HG03520 (cell line): ENCODE measurements at regions not wholly inside any gene's neighbourhood (a gene's known extent, or its start where the extent isn't known, plus 50 kb on each side); places are given as distances from the start of the nearest gene placed in this dataset.

Experiments
- ATAC-seq: cut with Tn5 transposase; IDR thresholded peaks from one replicate; pipeline ENCODE4 v1.9.1; 2021; ENCODE audit warnings: mild to moderate bottlenecking, moderate library complexity; ENCODE audit not compliant: unreplicated experiment

DNA sequence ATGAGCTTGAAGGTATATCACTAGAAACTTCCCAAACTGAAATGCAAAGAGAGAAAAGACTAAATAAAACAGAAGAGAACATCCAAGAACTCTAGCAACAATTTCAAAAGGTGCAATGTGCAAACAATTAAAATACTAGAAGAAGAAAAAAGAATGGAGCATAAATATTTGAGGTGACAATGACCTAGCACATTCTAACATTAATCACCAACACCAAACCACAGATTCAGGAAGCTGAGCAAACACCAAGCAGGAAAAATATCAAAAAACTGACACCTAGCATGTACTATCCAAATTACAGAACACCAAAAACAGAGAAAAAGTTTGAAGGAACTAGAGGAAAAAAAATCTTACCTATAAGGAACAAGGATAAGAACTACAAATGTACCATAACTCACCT, 460.8 kb downstream of the IRS1 start:
- no peak for ATAC-seq

- ATAC-seq: no peak
Observed at GRCh38 chr2:226337941-226338600, 461.5 kb downstream of the IRS1 start.

DNA sequence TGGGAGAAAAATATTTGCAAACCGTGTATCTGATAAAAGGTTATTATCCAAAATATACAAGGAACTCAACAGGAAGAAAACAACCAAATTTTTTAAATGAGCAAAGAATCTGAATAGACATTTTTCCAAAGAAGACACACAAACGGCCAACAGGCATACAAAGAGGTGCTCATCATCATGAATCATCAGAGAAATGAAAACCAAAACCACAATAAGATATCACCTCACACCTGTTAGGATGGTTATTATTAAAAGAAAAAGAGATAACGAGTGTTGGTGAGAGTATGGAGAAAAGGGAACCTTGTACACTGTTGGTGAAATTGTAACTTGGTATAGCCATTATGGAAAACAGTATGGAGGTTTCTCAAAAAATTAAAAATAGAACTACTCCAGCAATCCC, 463.3 kb downstream of the IRS1 start:
- no peak for ATAC-seq

DNA sequence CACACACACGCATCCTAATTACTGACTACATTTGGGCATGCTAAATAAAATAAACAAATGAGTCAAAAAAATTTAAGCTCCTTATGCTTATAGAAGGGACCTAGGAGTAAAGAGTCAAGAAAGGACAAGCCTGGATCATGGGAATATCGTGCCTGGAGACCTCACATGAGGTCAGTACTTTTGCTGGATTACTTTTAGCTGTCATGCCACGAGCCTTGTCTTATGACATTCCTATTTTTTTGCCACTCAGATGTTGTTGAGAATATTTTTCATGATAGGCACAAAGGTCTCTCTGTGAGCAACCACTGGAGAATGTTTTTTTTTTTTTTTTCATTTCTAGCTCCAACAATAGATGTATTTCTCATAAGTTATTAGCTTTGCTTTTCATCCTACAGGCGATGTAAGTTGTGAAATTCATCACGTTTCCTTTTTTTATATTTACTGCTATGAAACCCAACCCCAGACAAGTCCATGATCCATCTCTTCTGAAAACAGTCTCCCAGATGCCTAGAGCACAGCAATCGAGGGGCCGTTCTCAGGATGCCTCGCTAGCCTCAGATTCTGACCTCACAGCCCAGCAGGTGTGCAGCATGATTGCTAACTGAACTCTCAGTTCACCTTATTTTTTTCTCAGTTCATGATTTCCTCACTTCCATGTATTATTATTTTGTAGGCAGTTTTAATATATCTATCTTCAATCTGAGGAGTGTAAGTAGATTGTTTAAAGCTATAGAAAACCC, 464.5 kb downstream of the IRS1 start:
- ATAC-seq: no peak

- no peak for ATAC-seq
Observed at GRCh38 chr2:226333388-226333787, 466.2 kb downstream of the IRS1 start.

- ATAC-seq: no peak
Observed at GRCh38 chr2:226330206-226330605, 469.4 kb downstream of the IRS1 start.

DNA sequence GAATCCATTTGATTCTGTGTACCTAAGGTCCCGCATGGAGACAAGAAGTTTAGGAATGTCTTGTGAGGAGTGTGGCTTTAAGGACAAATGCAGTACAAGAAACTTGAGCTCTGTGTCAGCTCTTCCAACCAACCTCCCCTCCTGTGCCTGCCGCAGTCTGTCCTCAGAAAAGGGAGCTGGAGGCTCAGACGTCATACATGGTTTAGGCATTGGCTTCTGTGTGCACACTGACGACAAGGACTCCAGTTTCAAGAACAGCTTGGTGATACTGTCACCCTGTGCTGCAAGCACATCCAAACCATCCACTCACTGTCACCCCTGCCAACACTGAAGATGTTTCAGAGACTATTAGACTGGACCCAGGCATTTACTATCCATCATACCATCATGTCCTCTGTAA, 470.4 kb downstream of the IRS1 start:
- no peak for ATAC-seq

DNA sequence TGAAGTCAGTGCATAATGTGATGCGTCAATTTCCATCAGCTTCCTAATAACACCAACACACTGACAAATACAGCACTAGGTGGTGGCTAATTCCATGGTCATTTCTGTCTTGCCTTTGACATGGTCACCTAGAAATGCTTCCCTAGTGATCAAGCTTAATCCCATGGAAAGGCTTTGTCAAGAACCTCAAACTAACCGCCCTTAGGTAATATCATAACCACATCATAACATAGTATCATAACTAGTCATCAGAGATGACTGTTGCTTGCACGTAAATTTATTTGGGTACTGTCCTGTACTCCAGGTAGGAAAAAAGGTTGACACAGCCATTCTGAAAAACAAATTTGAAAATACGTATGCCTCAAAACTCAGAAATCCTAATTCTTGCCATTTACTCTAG, 471.8 kb downstream of the IRS1 start:
- no peak for ATAC-seq

DNA sequence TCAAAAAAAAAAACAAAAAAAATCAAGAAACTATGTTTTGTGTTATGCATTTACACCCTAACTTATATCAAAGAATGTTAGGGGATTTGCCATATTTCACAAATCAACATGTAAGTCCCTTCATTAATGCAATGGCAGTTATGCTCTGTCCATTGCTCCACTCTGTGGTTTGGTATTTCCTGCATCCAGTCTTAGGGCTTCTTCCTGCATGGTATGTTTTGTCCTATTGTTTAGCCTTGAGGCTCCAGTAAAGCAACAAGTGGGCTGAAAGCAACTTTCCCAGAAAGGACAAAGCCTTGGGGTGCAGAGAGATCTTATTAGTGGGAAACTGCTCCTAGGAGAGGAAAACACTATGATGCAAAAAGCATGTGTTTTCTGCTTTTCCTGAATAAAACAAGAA, 474.1 kb downstream of the IRS1 start:
- no peak for ATAC-seq

DNA sequence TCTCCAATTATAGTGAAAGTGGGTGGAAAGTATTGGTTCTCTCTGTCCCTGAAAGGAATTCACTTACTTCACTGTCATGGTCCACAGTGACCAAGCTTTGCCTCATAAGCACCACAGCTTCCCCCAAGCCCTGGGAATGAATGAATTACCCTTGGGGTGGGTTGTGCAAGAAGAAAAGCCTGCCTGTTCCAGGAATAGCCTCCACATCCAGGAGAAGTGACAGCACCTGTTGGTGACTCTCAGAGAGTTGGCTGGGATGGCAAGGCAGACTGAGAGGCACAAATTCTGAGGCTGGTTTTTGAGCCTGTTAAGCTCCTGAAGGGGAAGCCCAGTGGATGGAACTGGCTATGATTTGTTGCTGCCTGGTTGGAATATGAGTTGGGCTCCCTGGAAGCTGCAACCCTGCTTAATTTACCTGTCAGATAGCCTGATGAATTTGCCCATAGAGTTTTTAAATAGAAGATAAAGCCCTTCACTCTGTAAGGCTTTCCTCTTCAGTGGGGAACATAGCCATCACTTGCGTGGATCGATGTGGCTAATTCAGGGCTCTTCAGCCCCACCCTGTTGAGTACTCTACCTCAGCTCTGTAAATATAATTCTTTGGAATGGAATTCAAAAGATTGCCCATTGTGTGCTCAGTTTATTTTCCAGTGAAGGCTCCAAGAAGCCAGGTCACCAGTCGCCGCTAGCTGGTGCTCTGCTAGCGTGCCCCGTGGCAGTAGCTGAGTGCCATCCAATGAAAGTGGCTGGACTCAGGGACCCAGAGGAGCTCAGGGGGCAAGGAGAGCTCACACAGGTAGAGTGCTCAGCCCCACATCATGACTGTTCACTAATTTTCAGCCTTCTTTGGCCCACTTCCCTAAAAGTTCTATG, 479.3 kb downstream of the IRS1 start:
- no peak for ATAC-seq

- no peak for ATAC-seq
Observed at GRCh38 chr2:226317970-226318369, 481.6 kb downstream of the IRS1 start.

- ATAC-seq: no peak
Observed at GRCh38 chr2:226313060-226313459, 486.6 kb downstream of the IRS1 start.

DNA sequence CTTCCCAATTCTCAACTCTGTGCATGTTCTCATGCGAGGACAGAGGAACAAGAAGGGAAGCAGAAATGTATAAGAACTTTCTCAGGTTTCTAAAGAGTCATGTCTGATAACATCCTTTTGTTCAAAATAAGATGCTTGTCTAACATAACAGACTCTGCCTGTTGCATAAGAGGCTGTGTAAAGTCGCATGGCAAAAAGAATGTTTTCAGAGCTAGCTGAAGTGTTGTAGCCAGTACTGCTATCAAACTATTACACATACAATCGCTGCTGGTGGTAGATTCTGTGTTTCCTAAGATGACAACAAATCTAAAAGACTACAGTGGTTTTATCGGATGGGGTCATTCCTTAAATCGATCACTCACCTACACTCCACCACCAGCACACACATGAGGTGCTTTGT, 487.5 kb downstream of the IRS1 start:
- no peak for ATAC-seq

DNA sequence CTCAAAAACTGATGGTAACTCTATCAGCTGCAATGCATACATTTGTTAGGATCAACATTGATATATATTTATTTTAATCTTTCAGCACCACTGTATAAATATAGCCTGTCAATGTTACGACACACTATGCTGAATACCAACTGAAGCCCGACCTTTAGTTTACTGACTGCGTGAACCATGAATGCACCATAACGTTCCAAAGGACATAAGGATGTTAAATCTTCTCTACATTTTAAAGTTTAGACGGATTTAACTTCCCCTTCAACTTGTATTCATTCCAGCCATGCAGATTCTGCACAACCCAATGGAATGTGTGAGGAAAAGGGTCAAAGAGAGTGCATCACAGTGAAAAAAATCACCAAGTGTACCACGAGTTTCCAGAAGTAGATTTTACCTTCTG, 489.5 kb downstream of the IRS1 start:
- no peak for ATAC-seq

- no peak for ATAC-seq
Observed at GRCh38 chr2:226308986-226309385, 490.6 kb downstream of the IRS1 start.

DNA sequence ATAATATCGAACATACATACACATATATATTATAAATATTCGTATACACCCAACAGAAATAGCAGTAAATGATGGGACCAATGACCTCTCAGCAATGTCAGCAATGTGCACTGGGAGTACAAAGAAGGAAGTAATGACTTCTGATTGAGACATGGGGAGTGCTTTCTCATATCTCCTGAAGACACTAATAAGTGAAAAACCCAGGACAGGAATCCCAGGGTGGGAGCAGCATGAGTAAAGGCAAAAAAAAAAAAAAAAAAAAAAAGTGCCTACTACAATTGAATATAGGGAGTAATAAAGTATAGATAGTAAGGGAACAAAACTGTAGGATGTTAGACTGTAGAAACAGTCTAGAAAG, 491.3 kb downstream of the IRS1 start:
- ATAC-seq: no peak

DNA sequence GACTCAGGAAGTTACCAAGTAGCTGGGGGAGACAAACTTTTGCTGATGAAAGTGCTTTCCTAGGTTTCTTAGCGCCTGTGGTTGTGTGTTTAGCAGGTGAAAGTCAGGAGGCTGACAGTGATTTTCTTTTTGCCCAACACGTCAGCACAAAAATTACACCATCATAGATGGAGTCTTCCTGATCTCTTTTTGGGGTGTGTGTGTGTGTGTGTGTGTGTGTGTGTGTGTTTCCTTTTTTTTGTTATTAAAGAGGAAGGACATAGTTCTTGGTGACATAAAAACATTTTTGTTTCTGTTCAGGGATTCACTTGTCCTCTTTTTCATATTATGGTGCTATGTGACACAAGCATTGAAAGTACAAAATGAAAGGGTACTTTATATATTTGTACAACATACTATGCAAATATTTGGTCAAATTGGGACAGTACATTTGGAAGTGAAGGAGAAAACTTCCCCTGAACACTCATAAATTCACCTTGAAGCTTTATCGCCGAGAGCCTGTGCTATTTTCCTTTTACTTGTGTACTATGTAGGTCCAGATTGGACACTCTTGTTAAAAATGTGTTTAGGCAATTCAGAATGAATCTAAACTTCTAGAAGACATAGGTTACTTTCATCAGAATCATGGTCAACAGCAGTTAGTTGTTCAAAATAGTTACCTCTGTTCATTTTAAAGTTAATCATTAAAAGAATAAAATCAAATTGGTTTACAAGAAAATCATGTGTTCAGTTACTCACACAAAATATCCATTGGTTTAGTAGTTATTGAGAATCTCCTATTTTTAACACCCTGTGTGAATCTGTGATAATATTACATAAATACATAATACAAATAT, 491.9 kb downstream of the IRS1 start:
- no peak for ATAC-seq

DNA sequence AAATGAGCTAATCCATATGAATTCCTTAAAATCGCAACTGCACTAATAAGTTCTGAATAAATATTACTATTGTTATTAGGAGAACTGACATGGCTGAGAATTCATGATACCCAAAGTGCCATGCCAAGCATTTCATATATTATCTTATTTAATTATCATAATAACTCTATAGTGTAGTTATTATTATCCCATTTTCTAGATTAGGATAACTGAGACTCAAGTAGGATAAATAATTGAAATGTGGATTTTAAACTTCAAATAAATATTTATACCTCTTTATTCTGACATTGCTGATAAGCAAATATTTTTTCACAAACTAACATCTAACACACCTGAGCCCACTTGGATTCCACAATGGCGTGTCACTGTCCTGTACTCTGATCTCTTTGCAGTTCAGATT, 492.7 kb downstream of the IRS1 start:
- no peak for ATAC-seq

DNA sequence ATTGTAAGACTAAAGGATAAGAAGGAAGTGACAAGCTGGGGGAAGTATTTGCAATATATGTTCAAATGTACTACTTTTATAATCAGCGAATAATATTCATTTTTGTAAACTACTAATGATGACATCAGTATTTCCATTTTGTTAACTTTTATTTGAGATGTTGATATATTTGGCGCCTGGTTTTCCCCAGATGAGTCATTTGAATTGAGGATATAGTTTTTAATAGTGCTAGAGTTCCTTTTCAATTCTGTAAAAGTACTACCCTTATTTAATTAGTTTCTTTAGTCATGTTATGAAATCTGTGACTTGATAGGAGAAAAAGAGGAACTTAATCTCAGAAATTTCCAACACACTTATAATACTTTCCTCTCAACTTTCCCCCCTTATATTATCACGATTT, 495.3 kb downstream of the IRS1 start:
- ATAC-seq: no peak

DNA sequence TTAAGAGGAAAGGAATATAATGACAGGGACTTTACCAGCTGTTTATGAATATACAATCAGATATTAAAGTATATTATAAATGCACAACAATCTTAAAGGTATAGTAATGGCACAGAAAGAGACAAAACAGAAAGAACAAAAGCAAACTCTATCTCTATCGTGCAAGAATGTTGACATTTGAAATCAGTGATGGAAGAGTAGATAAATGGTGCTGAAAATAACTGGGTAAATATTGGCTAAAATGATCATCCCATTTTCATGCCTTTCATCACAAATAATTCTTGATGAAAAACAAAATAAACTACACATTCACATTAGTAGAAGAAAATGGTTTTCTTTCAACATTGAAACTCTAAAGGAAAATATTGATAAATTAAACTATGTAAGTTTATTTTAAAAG, 495.9 kb downstream of the IRS1 start:
- ATAC-seq: no peak
